NCI-H2227 treated with DMSO at 0.1 percent for 48 hours (cell line): ENCODE measurements at regions not wholly inside any gene's neighbourhood (a gene's known extent, or its start where the extent isn't known, plus 50 kb on each side); places are given as distances from the start of the nearest gene placed in this dataset.
"Not testable (repeated sequence)": the region's sequence is repeated elsewhere in the genome, so short reads cannot be mapped to it uniquely, and the experiment has no call there.

Source experiments
- DNase-seq: peaks from one replicate; lab custom pipeline; 2025; lab: John Stamatoyannopoulos, UW

DNA sequence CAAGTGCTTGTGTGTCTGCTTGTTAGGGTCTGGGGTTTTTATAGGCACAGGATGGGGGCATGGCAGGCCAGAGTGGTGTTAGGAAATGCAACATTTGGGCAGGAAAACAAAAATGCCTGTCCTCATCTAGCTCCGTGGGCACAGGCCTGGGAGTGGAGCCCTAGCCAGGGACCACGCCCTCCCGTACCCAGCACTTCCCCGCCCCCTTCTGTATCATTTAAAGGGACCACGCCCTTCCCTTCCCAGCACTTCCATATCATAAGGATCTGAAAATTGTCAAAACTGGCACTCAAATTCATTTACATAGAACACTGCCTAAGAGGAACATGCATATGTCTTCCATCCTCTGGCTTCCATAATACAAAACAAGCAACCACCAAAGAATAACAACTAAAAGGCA lies 185.8 kb downstream of the B3GLCT start:
- no peak for DNase-seq

DNA sequence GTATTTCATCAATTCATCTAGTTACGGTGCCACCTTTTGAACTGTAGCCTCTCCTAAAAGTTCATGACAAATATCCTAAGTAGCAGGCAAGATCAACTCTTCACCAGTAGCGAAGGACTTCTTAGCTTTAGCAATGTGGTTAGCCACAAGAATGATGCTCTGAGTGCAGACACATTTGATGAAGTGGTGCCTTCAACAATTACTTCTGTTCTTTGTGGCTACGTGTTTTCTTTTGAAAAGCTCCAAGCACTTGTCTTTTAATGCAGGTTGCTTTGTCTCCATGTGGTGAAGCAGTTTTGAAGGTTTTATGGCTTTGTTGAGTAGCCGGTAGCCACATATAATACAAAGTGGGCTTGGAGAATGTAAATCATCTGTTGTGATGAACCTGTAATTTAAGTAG lies 194.7 kb downstream of the B3GLCT start:
- no peak for DNase-seq

DNA sequence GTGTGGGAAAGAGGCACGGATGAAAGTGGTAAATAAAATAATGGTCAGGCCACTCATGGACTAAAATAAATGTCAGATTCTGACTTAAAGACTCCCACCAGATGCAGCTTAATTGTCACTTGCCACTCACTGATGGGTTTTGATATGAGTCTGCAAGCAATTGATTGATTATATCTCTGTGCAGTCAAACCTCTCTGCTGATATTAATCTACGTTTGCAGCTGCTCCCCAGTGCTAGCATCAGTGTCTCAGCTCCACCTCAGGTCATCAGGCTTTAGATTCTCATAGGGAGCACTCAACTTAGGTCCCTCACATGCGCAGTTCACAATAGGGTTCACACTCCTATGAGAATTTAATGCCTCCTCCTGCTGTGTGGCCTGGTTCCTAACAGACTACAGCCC lies 195.3 kb downstream of the B3GLCT start:
- DNase-seq, result no peak

DNA sequence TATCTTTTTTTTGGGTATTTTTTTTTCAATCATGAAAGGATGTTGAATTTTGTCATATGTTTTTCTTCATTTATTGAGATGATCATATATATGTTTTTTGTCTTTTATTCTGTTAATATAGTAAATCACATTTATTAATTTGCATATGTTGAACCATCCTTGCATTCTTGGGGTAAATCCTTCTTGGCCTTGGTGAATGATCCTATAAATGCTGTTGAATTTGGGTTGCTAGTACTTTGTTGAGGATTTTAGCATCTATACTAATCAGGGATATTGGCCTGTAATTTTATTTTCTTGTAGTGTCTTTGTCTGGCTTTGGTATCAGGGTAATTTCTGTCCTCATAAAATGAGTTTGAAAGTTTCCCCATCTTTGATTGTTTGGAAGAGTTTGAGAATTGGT lies 199.9 kb downstream of the B3GLCT start:
- no peak for DNase-seq

DNA sequence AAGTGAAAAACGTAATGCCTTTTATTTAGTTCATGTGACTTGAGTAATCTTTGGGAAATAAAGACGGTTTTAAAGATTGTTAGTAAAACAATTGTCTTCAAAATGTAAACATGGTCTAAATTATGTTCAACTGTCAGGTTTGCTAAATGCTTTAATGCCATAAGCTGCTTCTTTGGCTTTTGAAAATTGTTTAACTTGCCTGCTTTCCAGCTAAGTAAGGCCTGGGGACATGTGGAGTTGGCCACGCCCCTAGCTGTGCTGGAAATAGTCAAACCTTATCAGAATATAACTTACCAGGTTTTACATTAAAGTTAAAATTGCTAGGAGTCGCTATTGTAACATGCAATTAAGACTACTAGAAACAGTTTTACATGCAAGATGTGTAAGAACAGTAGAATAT lies 203.9 kb downstream of the B3GLCT start:
- DNase-seq, result not testable (repeated sequence)

DNA sequence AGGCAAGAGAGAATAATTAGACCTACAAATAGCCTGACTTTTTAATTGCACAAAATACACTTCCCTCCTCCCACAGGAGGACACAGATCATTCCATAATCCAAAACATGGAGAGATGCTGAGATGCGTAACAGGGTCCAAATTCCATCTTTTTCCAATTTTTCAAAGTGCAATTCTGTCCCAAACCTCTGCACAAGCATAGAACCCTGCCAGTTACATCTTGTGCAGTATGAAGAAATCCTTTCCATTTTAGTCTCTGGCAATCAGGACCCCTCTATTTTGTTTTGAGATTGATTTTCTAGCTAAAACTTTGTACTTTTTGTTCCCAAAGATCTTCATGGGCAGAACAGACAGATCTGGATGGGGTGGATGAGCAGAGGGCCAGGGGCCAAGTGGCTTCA lies 209.2 kb downstream of the B3GLCT start:
- no peak for DNase-seq

DNA sequence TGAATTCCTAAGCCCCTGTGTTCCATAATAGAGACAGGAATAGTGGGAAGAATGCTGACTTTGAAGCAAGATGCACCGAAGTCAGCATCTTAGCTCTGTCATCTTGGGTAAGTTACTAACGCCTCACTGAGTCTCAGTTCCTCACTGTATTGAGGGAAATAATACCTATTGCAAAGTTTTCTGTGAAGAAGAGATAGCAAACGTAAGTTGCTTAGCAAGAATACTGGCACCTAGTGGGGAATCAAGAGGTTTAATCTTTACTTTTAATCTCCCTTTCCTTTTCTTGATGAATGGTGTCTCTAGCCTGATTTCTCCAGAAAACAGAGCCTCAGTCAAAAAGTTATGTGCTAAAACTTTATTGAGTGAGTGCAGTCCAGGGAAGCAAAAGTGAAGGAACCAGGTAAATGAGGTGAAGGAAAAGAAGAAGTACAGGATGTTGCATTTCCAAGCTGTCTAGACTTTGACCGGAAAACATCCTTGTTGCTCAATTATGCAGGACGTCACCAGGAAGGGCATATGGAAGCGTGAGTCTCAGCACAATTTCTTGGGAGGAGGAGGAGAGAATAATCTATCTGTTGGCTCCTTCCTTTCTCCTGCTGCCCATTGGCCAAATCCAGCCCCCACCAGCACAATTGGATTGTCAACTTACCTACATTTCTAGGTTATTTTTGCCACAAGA lies 210.0 kb downstream of the B3GLCT start:
- no peak for DNase-seq

DNA sequence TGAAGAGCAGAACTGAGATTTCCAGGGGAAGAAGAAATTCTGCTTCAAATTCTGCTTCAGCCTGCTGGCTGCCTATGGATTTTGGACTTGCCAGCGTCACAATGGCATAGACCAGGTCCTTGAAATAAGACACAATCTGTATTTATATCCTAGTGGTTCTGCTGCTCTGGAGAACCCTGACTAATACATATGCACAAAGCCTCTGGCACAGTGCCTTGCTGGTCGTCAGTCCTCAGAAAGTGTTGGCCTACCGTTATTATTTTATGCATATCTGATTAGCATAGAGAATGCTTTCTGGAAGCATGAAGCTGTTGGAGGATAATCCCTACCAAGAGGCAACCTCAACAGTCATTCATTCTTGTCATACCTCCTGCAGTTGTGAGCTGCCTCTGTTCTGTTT lies 213.7 kb downstream of the B3GLCT start:
- no peak for DNase-seq

DNA sequence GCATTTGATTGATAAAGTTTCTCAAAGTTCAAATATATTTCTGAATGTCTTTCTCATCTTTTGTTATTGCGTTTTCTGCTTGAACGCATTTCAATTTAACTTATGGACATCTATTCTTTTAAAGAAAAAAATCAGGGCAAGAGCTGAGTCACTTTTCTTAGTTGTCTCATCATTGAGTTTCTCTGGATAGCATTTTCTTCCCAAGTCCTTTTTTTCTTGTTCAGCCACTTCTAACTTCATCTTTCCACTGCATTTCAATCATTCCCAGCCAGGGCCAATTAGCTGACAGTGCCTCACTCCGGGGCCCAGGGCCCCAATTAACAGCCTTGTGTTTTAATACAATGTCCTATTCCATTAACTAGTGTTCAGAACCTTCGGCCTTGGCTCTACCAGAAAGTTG lies 216.3 kb downstream of the B3GLCT start:
- DNase-seq, result no peak

DNA sequence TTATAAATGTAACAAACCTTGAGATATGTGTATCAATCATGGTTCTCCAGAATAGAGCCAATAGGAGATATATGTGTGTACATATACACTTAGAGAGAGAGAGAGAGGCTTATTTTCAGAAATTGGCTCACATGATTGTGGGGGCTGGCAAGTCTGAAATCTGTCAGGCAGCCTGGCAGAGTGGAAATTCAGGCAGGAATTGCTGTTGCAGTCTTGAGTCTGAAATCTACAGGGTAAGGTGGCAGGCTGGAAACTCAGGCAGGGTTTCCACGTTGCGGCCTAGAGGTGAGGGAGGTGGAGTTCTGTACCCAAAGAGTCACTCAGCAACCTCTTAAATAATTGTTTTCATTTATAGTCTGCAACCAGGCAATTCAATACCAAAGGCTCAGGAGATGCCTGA lies 218.4 kb downstream of the B3GLCT start:
- DNase-seq, result no peak

DNA sequence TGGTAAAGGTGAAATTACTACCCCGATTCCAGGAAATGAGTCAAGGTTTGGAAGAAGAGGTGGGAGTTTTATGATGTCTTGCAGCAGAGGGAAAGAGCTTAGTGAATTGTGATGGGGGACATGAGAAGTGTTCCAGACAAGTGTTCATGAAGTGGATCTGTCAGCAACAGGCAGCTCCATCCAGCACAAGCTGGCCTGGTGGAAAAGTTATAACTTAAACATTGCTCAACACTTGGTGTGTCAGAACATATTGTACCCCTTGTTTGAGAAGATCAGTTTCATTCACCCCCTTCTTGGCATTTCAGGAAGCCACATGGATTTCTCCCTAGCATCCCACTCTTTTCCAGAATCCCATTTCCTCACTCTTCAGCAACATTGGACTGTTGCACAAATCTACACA lies 222.0 kb downstream of the B3GLCT start:
- DNase-seq, result no peak

DNA sequence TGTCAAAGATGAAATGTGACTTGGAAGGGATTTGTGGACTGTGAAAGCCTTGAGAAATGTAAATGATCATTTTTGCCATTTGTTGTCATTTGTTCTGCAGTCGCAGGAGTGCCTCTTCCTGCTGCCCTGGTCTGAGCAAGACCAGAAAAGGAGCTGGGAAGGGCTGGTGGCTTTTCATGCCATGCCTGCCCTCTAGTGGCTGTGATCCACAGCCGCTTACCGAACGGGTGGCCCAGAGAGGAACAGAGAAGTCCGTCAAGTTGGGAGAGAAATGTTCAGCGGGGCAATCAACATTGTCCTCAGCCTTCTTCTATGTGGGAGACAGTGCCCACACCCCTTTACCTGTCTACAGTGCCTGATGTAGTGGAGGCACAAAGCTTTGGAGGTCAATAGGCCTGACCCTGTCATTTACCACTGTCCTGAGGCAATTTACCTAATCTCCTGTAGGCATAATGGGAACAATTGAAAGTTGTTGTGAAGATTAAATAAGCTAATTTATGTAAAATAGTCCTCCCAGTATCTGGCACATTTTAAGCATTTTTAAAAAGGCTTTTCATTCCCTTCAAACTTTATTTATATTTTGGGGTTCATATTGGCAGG lies 224.5 kb downstream of the B3GLCT start:
- peak; percentile 25 for DNase-seq

DNA sequence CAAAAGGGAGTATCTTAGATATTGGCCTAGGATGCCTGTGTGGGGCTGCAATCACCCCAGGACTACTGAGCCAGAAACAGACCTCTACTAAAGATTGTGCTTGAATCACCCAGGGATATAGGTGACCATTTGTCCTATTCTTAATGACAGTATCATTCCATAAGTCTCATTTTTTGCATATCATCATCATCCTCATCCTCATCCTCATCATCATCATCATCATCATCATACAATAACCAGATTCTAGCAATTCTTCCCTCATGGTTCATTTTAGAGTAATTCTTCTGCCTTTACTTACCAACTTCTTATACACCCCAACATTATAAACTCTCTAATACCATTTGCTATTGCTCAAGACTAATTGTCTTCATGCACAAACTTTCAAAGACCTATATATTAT lies 226.6 kb downstream of the B3GLCT start:
- DNase-seq, result no peak

DNA sequence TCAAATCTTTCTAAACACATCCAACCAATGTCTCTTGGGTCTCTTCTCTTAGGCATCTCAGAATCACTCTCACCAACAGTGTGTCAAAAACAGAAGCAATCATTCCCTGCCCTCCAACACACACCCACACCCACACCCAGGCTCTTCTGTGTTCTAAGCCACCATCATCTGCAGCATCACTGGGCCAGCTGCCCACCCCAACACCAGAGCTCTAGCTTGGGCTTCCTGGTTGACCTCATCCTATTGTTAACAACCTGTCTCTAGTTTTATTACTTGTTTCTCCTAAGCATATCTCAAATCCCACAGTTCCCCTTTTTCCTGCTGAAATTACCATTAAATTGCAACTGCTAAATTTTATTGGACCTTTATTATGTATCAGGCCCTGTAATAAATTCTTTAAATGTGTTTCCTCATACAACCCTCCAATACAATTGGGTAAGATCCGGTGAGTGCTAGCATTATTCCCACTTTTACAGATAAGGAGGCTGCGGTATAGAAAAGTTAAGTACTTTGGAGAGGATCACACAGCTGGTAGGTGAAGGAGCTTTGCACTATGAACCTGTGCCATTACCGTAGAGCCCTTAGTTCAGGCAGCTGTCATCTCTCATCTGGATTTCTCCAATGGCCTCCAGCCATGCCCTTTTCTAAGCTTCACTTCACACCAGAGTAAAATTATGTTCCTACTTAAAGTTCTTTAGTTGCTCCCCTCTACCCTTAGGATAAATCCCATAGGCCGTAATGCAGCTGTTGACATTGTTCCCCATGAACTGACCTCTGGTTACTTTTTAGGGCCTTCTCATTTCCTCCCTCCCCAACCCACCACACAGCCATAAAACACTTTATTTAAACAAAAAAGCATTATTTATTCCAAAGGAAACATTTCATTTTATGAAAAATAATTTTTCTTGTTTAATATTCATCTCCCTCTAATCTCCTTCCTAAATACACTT lies 227.7 kb downstream of the B3GLCT start:
- DNase-seq, result no peak

DNA sequence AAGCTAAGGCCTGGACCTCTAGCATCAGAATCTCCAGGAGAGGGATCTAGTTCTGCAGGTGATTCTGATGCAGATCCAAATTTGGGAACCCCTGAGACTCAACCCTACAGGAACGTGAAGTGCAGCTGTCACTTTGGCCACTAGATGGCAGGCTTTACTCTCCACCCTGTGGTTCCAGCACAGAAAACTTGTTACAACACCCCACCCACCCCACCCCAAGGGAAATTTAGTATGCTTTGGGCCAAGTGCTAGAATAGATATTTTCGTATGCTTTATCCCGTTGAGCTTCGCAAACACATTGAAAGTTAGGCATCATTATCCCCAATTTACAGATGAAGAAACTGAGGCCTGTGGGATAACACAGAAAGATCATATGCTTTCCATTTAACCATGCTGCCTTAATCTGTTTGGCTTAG lies 232.0 kb downstream of the B3GLCT start:
- DNase-seq, result peak; percentile 2

DNA sequence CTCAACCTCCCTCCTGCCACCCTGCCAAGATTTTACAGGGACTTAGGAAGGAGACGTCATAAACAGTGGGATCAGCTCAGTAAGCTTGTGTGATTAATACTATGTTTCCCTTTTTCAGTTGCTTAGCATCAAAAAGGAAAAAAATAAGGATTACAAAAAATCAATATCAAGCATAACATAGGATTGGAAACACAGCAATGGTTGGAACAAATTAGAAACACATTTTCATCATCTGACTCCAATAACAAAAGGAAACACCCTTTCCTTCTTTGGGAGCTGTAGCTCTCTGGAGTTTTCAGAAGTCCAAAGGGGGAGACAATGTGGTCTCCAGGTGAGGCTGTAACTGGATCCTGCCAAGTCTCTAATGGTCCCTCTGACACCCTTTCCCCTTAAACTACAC lies 233.4 kb downstream of the B3GLCT start:
- no peak for DNase-seq

DNA sequence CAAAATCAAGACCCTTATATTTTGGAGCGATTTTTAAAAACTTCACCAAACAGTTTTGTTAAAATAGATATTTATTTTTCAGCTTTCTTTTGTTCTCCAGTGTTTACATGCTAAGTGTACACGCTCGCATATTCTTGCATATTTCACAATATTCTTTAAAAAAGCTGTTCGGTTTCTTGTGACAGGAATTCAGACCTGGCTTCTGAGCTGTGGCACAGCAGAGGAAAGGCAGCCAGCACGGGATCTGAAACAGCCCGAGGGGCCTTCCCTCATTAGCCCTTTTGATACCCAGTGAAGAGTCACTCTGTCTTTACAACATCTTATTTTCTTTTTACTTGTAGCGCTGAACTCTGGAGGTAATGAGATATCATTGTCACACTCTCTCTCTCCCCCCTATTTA lies 234.0 kb downstream of the B3GLCT start:
- no peak for DNase-seq

DNA sequence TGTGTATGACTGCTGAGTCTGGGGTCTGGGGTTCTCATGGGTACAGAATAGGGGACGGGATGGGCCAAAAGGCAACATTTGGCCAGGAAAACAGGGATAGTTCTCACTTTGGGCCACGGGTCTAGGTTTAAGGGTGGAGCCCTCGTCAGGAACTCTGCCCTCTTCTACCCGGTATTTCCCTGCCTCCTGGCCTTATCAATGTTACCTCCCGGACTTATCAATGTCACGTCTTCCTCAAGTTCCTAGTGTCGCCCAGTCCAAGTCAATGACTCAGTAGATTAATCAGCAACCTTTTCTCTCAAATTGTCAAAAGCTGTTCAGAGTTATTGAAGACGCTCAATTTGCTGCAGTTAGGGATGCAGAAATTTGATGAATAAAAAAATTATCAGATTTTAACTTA lies 234.8 kb downstream of the B3GLCT start:
- no peak for DNase-seq

DNA sequence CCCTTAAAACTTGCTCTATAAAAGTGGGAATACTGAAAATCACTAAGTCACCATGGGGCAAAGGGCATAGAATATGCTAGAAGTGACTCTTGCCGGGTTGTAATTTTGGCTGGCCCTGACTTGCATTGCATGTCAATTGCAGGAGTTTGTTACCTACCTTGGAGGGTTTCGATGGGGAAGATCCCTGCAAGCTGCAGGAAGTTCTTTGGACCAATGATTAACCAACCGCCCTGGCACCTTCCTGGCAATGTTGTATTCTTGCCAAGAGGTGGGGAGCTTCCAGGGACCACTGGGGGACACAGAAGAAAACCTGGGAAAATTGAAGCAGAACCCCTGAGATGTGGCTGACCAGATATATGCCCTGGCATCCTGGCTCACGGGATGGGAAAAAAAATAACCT lies 235.8 kb downstream of the B3GLCT start:
- no peak for DNase-seq

DNA sequence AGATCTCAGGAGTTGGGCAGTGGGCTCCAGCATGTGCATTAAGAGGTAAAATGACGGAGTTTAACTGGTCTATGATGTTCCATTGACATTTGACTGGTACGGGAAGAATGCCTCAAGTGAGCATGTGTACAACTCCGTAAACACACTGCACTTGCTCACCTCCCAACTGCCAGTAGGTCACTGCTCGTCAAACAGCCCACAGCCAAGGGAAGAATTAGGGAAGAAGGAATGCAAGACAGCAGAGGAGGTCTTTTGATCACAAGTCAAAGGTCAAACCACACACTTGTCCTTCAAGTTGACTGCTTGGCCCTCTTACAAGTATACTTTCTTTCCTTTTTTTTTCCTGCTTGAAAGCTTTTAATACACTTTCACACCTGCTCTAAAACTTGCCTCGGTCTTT lies 236.7 kb downstream of the B3GLCT start:
- no peak for DNase-seq

DNA sequence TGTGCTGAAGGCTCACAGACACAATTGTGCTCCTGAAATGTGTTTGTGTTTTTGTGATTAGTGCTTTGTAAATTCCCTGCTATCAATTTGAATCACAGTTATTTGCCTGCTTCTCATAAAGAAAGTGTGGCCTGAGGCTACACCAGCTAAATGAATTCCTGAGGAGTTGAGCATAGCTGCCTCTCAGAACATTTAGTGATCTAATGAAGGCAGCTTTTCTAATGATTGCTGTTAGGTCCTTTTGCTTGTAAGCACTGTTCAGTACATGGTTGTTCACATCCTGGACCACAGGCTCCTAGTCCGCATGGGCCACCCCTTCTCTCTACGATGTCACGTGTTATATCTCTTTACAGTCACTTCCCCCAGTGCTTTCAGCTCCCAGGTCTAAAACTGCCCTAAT lies 238.2 kb downstream of the B3GLCT start:
- no peak for DNase-seq

DNA sequence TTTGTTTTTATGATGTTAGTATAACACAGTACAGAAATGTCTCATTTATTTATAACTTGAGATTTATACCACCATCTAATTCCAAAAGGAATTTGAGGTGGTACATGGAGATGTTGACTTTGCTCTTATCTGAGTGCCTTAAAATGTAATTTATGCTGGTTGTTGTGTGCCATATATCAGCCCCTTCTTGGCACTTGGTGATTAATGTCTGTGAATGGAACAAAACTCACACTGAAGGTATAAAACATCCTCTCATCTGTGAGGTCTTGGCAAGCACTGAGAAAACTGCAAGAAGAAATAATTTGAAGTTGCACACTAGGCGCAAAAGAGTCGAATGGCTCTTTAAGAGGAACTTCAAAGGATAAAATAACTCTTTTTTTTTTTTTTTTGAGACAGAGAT lies 240.4 kb downstream of the B3GLCT start:
- no peak for DNase-seq
